ENCODE measurements at regions not wholly inside any gene's neighbourhood (a gene's known extent, or its start where the extent isn't known, plus 50 kb on each side); places are given as distances from the start of the nearest gene placed in this dataset.

DNA sequence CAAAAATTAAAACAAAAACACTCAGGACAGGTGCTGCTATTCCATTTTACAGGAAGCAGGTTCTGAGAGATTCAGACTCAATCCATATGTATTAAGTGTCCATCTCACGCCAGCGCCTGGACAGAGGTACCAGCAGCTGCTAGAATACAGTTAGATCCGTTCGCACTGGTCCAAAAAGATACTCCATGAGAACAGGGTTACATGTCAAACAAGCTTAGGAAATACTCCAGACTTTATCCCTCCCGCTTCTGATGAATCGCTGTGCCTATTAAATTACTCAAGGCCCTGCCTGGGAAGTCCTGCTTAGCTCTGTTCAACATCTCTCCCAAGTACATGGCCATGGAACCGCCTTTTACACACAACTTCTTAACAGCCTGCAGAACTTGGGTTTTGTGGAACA lies 50.2 kb upstream of the SLC35C1 start:
- no peak overlapping the region for H3K9ac ChIP-seq (replicated peaks; ENCODE audit: extremely low read depth, insufficient read depth, low read length)
- no peak overlapping the region for H3K27ac ChIP-seq (ENCODE audit: insufficient read depth, low read depth, low read length)
- DNase-seq (ENCODE audit: low read depth, low spot score) (no peak), FAIRE-seq (no peak)
- CTCF ChIA-PET = interaction anchor here (1.3 to 3.1 kb wide), 2 partner anchors 17 to 384 kb away, joined by 3 to 24 read pairs; no protein-coding TSS in a partner anchor
- no peak overlapping the region for H2AFZ ChIP-seq (ENCODE audit: low read depth, low read length)
- H3K4me2 ChIP-seq (ENCODE audit: insufficient read depth, low read length) = no peak overlapping the region
- peaks cover 4 to 12% of the 10 kb centered on the region in 2 experiments for H3K27me3 ChIP-seq (ENCODE audit: control insufficient read depth in 2 of 2, insufficient read depth in 2 of 2, low read length in 2 of 2)
- no peaks in the 10 kb centered on the region for H3K9me3 ChIP-seq (replicated peaks; ENCODE audit: control insufficient read depth, insufficient read depth, low read length)
- H3K4me3 ChIP-seq (replicated peaks in 1 of 3; ENCODE audit: insufficient read depth in 1 of 3, low read depth in 1 of 3, low read length in 3 of 3) = no peak overlapping the region
- intact Hi-C loops (cut with micrococcal nuclease) = no loop called here
- H3K9me1 ChIP-seq (replicated peaks; ENCODE audit: control insufficient read depth, extremely low read depth, insufficient read depth, low read length) = no peaks in the 10 kb centered on the region
- H3K79me2 ChIP-seq (ENCODE audit: control insufficient read depth, insufficient read depth, low read length) = no peaks in the 10 kb centered on the region
- H3K4me1 ChIP-seq (ENCODE audit: control insufficient read depth, extremely low read depth, insufficient read depth, low read length) = no peaks in the 10 kb centered on the region
- TF ChIP-seq FOS (IDR thresholded peaks at IDR 0.05; ENCODE audit: borderline replicate concordance, insufficient read depth, low read length) = no peak
- TF ChIP-seq GATA2 (IDR thresholded peaks at IDR 0.05; ENCODE audit: insufficient read depth, insufficient read length, low read depth, low read length) = no peak
- no peak for TF ChIP-seq EZH2 (IDR thresholded peaks at IDR 0.05; ENCODE audit: borderline replicate concordance, low read depth, low read length, severe bottlenecking)
- TF ChIP-seq, protein P1, sequence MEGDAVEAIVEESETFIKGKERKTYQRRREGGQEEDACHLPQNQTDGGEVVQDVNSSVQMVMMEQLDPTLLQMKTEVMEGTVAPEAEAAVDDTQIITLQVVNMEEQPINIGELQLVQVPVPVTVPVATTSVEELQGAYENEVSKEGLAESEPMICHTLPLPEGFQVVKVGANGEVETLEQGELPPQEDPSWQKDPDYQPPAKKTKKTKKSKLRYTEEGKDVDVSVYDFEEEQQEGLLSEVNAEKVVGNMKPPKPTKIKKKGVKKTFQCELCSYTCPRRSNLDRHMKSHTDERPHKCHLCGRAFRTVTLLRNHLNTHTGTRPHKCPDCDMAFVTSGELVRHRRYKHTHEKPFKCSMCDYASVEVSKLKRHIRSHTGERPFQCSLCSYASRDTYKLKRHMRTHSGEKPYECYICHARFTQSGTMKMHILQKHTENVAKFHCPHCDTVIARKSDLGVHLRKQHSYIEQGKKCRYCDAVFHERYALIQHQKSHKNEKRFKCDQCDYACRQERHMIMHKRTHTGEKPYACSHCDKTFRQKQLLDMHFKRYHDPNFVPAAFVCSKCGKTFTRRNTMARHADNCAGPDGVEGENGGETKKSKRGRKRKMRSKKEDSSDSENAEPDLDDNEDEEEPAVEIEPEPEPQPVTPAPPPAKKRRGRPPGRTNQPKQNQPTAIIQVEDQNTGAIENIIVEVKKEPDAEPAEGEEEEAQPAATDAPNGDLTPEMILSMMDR (IDR thresholded peaks at IDR 0.05; ENCODE audit: extremely low read depth in 1 of 2, insufficient read depth in 1 of 2, low read depth in 1 of 2, low read length in 2 of 2) = no peak
- no peak for TF ChIP-seq POLR2A (IDR thresholded peaks at IDR 0.05; ENCODE audit: low read depth, low read length)
- TF ChIP-seq, protein P2, sequence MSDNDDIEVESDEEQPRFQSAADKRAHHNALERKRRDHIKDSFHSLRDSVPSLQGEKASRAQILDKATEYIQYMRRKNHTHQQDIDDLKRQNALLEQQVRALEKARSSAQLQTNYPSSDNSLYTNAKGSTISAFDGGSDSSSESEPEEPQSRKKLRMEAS (IDR thresholded peaks at IDR 0.05; ENCODE audit: insufficient read depth, insufficient read length) = no peak
- no peak for TF ChIP-seq POLR2AphosphoS5 (IDR thresholded peaks at IDR 0.05; ENCODE audit: insufficient read depth, low read depth, low read length)
- TF ChIP-seq JUN (IDR thresholded peaks at IDR 0.05; ENCODE audit: borderline replicate concordance, insufficient read depth, insufficient read length, low read depth) = no peak
- no peak for TF ChIP-seq MYC (IDR thresholded peaks at IDR 0.05; ENCODE audit: low read depth, low read length)
- no peaks in the 10 kb centered on the region for H4K20me1 ChIP-seq (replicated peaks; ENCODE audit: control insufficient read depth, extremely low read depth, insufficient read depth, low read length)
- POLR2A ChIA-PET = no interaction called here
- H3K36me3 ChIP-seq (ENCODE audit: control insufficient read depth in 2 of 2, extremely low read depth in 1 of 2, insufficient read depth in 2 of 2, low read length in 2 of 2) = no peaks in the 10 kb centered on the region
- no TSS peak for BruUV-seq (replicated peaks)
- dilution Hi-C loops (cut with MboI; ENCODE audit: extremely low pct_ligation_motif_present, low sequenced_read_pairs) = no loop called here

Data from endothelial cell of umbilical vein (primary cell).